SK-N-SH treated with all-trans-retinoic acid at 6 μM for 48 hours (cell line): ENCODE measurements at regions not wholly inside any gene's neighbourhood (a gene's known extent, or its start where the extent isn't known, plus 50 kb on each side); places are given as distances from the start of the nearest gene placed in this dataset.
"Not testable (repeated sequence)": the region's sequence is repeated elsewhere in the genome, so short reads cannot be mapped to it uniquely, and the experiment has no call there.

Experiments used
- ARNTL ChIP-seq: fragments of 450-650 bp; formaldehyde crosslinking; IDR thresholded peaks from 2 replicates; pipeline ENCODE4 v1.5.0; 2020; ENCODE audit warnings: low read depth, mild to moderate bottlenecking, moderate library complexity, borderline replicate concordance
- BACH2 ChIP-seq: fragments of 250-450 bp; sonication (Bioruptor Pico); IDR thresholded peaks from 2 replicates; pipeline ENCODE4 v1.9.0; 2021; ENCODE audit warnings: mild to moderate bottlenecking, borderline replicate concordance
- CSDC2 ChIP-seq: fragments of 250-450 bp; sonication (Bioruptor Pico); IDR thresholded peaks from 2 replicates; pipeline ENCODE4 v1.5.0; 2020; ENCODE audit warnings: mild to moderate bottlenecking, moderate library complexity
- GLIS3 ChIP-seq: fragments of 250-450 bp; sonication (Bioruptor Pico); IDR thresholded peaks from 2 replicates; pipeline ENCODE4 v1.5.0; 2020; ENCODE audit warnings: mild to moderate bottlenecking, moderate library complexity
- ISL1 ChIP-seq: fragments of 250-450 bp; sonication (Bioruptor Pico); IDR thresholded peaks from 2 replicates; pipeline ENCODE4 v2.1.2; 2022; ENCODE audit warnings: mild to moderate bottlenecking, moderate library complexity
- OSR1 ChIP-seq: fragments of 250-450 bp; sonication (Bioruptor Pico); IDR thresholded peaks from 2 replicates; pipeline ENCODE4 v1.8.0; 2022; ENCODE audit warnings: moderate library complexity, mild to moderate bottlenecking, inconsistent platforms
- RARB ChIP-seq: fragments of 250-450 bp; sonication (Bioruptor Pico); IDR thresholded peaks from 2 replicates; pipeline ENCODE4 v1.8.0; 2021; ENCODE audit warnings: mild to moderate bottlenecking, moderate library complexity
- SNAI2 ChIP-seq: fragments of 250-450 bp; sonication (Bioruptor Pico); IDR thresholded peaks from 2 replicates; pipeline ENCODE4 v1.5.0; 2020; ENCODE audit warnings: mild to moderate bottlenecking, moderate library complexity
- TSHZ2 ChIP-seq: fragments of 250-450 bp; sonication (Bioruptor Pico); IDR thresholded peaks from 2 replicates; pipeline ENCODE4 v1.5.0; 2020; ENCODE audit warnings: mild to moderate bottlenecking, moderate library complexity
- ZC3H10 ChIP-seq: fragments of 250-450 bp; sonication (Bioruptor Pico); IDR thresholded peaks from 2 replicates; pipeline ENCODE4 v1.5.1; 2021; ENCODE audit warnings: mild to moderate bottlenecking, moderate library complexity
- ZNF70 ChIP-seq: fragments of 450-650 bp; formaldehyde crosslinking; IDR thresholded peaks from 2 replicates; pipeline ENCODE4 v1.5.0; 2020; ENCODE audit warnings: mild to moderate bottlenecking, moderate library complexity
- ZNF8 ChIP-seq: fragments of 450-650 bp; formaldehyde crosslinking; IDR thresholded peaks from 2 replicates; pipeline ENCODE4 v1.5.0; 2020; ENCODE audit warnings: mild to moderate bottlenecking, moderate library complexity
- TF ChIP-seq, protein P1 (sequence below): fragments of 250-450 bp; sonication (Bioruptor Pico); IDR thresholded peaks from 2 replicates; pipeline ENCODE4 v1.5.1; 2020; ENCODE audit warnings: low read depth, mild to moderate bottlenecking, moderate library complexity
- TF ChIP-seq, protein P2 (sequence below): fragments of 250-450 bp; sonication (Bioruptor Pico); IDR thresholded peaks from 2 replicates; pipeline ENCODE4 v1.8.0; 2020; ENCODE audit warnings: mild to moderate bottlenecking, moderate library complexity, borderline replicate concordance

- not testable (repeated sequence) for TF ChIP-seq SNAI2 (CRISPR knock-in tag); ZNF70; CSDC2 (CRISPR knock-in tag); RARB (CRISPR knock-in tag); BACH2 (CRISPR knock-in tag); ZC3H10; TSHZ2 (CRISPR knock-in tag); ZNF8 (CRISPR knock-in tag); ARNTL (CRISPR knock-in tag); OSR1; GLIS3 (CRISPR knock-in tag); ISL1
- TF ChIP-seq, protein P1, sequence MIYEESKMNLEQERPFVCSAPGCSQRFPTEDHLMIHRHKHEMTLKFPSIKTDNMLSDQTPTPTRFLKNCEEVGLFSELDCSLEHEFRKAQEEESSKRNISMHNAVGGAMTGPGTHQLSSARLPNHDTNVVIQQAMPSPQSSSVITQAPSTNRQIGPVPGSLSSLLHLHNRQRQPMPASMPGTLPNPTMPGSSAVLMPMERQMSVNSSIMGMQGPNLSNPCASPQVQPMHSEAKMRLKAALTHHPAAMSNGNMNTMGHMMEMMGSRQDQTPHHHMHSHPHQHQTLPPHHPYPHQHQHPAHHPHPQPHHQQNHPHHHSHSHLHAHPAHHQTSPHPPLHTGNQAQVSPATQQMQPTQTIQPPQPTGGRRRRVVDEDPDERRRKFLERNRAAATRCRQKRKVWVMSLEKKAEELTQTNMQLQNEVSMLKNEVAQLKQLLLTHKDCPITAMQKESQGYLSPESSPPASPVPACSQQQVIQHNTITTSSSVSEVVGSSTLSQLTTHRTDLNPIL (CRISPR knock-in tag) = not testable (repeated sequence)
- TF ChIP-seq, protein P2, sequence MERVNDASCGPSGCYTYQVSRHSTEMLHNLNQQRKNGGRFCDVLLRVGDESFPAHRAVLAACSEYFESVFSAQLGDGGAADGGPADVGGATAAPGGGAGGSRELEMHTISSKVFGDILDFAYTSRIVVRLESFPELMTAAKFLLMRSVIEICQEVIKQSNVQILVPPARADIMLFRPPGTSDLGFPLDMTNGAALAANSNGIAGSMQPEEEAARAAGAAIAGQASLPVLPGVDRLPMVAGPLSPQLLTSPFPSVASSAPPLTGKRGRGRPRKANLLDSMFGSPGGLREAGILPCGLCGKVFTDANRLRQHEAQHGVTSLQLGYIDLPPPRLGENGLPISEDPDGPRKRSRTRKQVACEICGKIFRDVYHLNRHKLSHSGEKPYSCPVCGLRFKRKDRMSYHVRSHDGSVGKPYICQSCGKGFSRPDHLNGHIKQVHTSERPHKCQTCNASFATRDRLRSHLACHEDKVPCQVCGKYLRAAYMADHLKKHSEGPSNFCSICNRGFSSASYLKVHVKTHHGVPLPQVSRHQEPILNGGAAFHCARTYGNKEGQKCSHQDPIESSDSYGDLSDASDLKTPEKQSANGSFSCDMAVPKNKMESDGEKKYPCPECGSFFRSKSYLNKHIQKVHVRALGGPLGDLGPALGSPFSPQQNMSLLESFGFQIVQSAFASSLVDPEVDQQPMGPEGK (CRISPR knock-in tag) = not testable (repeated sequence)
These were observed 184.1 kb upstream of the SLC35B3 start for GRCh38 chr6:8619408-8619807.
